ENCODE measurements at regions not wholly inside any gene's neighbourhood (a gene's known extent, or its start where the extent isn't known, plus 50 kb on each side); places are given as distances from the start of the nearest gene placed in this dataset.

GRCh38 chr1:88204612-88205167 is 479.4 kb upstream of the PKN2 start:
- ATAC-seq: no peak
- TF ChIP-seq TOX (CRISPR knock-in tag; IDR thresholded peaks at IDR 0.05; ENCODE audit: borderline replicate concordance): no peak

GRCh38 chr1:88208389-88208788 is 475.7 kb upstream of the PKN2 start:
- no peak for ATAC-seq
- TF ChIP-seq CREB5 (CRISPR knock-in tag; IDR thresholded peaks at IDR 0.05; ENCODE audit: low read depth): no peak

- no peak for ATAC-seq
- TF ChIP-seq SNAI2 (CRISPR knock-in tag; IDR thresholded peaks at IDR 0.05) (no peak), ZFP3 (CRISPR knock-in tag; IDR thresholded peaks at IDR 0.05) (no peak)
Measured at GRCh38 chr1:88210103-88210787, 473.8 kb upstream of the PKN2 start.

- no peak for ATAC-seq
- TF ChIP-seq ZNF8 (CRISPR knock-in tag; IDR thresholded peaks at IDR 0.05) (no peak), ARNTL (CRISPR knock-in tag; IDR thresholded peaks at IDR 0.05; ENCODE audit: borderline replicate concordance, low read depth) (no peak), GLIS3 (CRISPR knock-in tag; IDR thresholded peaks at IDR 0.05) (no peak), CSDC2 (CRISPR knock-in tag; IDR thresholded peaks at IDR 0.05) (no peak), CSRNP3 (CRISPR knock-in tag; IDR thresholded peaks at IDR 0.05) (no peak), BACH2 (CRISPR knock-in tag; IDR thresholded peaks at IDR 0.05; ENCODE audit: borderline replicate concordance) (no peak), POU6F1 (CRISPR knock-in tag; IDR thresholded peaks at IDR 0.05; ENCODE audit: borderline replicate concordance, low read depth) (no peak), ZNF70 (CRISPR knock-in tag; IDR thresholded peaks at IDR 0.05) (no peak)
Measured at GRCh38 chr1:88216441-88216840, 467.6 kb upstream of the PKN2 start.

GRCh38 chr1:88217386-88217785 is 466.7 kb upstream of the PKN2 start:
- no peak for ATAC-seq
- TF ChIP-seq PPARA (CRISPR knock-in tag; IDR thresholded peaks at IDR 0.05; ENCODE audit: borderline replicate concordance): no peak
- no peak for TF ChIP-seq CREB5 (CRISPR knock-in tag; IDR thresholded peaks at IDR 0.05; ENCODE audit: low read depth)
- TF ChIP-seq ZFP3 (CRISPR knock-in tag; IDR thresholded peaks at IDR 0.05): no peak

- no peak for TF ChIP-seq ZFP3 (CRISPR knock-in tag; IDR thresholded peaks at IDR 0.05)
- TF ChIP-seq TSHZ2 (CRISPR knock-in tag; IDR thresholded peaks at IDR 0.05): no peak
- no peak for TF ChIP-seq POU6F1 (CRISPR knock-in tag; IDR thresholded peaks at IDR 0.05; ENCODE audit: borderline replicate concordance, low read depth)
- TF ChIP-seq CSRNP3 (CRISPR knock-in tag; IDR thresholded peaks at IDR 0.05): no peak
- no peak for TF ChIP-seq ZFP30 (CRISPR knock-in tag; IDR thresholded peaks at IDR 0.05)
- TF ChIP-seq CSDC2 (CRISPR knock-in tag; IDR thresholded peaks at IDR 0.05): no peak
- TF ChIP-seq CREB5 (CRISPR knock-in tag; IDR thresholded peaks at IDR 0.05; ENCODE audit: low read depth): no peak
- TF ChIP-seq ISL1 (CRISPR knock-in tag; IDR thresholded peaks at IDR 0.05): no peak
- no peak for TF ChIP-seq ESRRG (CRISPR knock-in tag; IDR thresholded peaks at IDR 0.05)
- no peak for TF ChIP-seq GLIS3 (CRISPR knock-in tag; IDR thresholded peaks at IDR 0.05)
- TF ChIP-seq PPARA (CRISPR knock-in tag; IDR thresholded peaks at IDR 0.05; ENCODE audit: borderline replicate concordance): no peak
- TF ChIP-seq ZNF8 (CRISPR knock-in tag; IDR thresholded peaks at IDR 0.05): no peak
- TF ChIP-seq SNAI2 (CRISPR knock-in tag; IDR thresholded peaks at IDR 0.05): no peak
- no peak for ATAC-seq
Measured at GRCh38 chr1:88219521-88219920, 464.6 kb upstream of the PKN2 start.
